Lower leg skin (tissue), 3 donors: ENCODE measurements at regions not wholly inside any gene's neighbourhood (a gene's known extent, or its start where the extent isn't known, plus 50 kb on each side); places are given as distances from the start of the nearest gene placed in this dataset.

Source experiments
- POLR2A ChIP-seq, 2 donors: fragments of 450-650 bp; IDR thresholded peaks; one replicate each; pipeline ENCODE4 v1.6.1; 2016 to 2017; ENCODE audit warnings: antibody characterized with exemption in 2 of 2, mild to moderate bottlenecking in 1 of 2, moderate library complexity in 1 of 2
- TF ChIP-seq, protein P1 (sequence below), 3 donors: fragments of 450-650 bp; IDR thresholded peaks; one replicate each; pipeline ENCODE4 v1.5.1; 2016; ENCODE audit warnings: antibody characterized with exemption in 3 of 3, mild to moderate bottlenecking in 3 of 3, moderate library complexity in 2 of 3

DNA sequence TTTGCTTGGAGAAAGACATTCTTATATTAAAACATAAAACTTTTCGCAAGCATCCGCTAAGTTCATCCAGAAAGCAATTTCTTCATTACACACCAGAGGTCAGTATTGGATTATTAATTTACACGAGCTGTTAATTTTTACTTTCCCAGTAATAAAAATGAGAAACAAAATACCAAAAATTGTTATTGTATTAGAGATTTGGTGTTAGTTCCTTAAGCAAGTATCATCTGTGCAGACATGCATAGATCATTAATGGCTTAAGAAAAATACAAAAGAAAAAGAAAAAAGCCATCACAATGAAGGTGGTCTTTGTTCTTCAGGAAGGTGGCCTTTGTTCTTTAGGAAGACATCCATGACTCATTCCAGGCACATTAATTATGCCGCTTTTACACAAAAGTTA, 53.6 kb upstream of the HNMT start:
- TF ChIP-seq, protein P1, sequence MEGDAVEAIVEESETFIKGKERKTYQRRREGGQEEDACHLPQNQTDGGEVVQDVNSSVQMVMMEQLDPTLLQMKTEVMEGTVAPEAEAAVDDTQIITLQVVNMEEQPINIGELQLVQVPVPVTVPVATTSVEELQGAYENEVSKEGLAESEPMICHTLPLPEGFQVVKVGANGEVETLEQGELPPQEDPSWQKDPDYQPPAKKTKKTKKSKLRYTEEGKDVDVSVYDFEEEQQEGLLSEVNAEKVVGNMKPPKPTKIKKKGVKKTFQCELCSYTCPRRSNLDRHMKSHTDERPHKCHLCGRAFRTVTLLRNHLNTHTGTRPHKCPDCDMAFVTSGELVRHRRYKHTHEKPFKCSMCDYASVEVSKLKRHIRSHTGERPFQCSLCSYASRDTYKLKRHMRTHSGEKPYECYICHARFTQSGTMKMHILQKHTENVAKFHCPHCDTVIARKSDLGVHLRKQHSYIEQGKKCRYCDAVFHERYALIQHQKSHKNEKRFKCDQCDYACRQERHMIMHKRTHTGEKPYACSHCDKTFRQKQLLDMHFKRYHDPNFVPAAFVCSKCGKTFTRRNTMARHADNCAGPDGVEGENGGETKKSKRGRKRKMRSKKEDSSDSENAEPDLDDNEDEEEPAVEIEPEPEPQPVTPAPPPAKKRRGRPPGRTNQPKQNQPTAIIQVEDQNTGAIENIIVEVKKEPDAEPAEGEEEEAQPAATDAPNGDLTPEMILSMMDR (IDR thresholded peaks at IDR 0.05) = no peak
- no peak for TF ChIP-seq POLR2A (IDR thresholded peaks at IDR 0.05)
